ENCODE measurements at regions not wholly inside any gene's neighbourhood (a gene's known extent, or its start where the extent isn't known, plus 50 kb on each side); places are given as distances from the start of the nearest gene placed in this dataset.

GRCh38 chr6:48833916-48834315, 629.1 kb downstream of the MMUT start:
- Mint-ChIP-seq H3K36me3 (ENCODE audit: low read depth) (no peaks in the 10 kb centered on the region), H3K9me3 (no peaks in the 10 kb centered on the region)

GRCh38 chr6:48826901-48827701, 636.0 kb downstream of the MMUT start:
- no peaks in the 10 kb centered on the region for H3K9me3 Mint-ChIP-seq
- H3K4me3 Mint-ChIP-seq, result peak overlapping the region; percentile 88
- H3K27ac Mint-ChIP-seq, result peak overlapping the region; percentile 100
- DNase-seq, result peak; percentile 99
- no peaks in the 10 kb centered on the region; the same call in 1 of the 2 replicates for H3K27me3 Mint-ChIP-seq (ENCODE audit: insufficient read depth)
- peaks cover 43% of the 10 kb centered on the region for H3K4me1 Mint-ChIP-seq (ENCODE audit: low read depth)
- peaks cover 24% of the 10 kb centered on the region for H3K36me3 Mint-ChIP-seq (ENCODE audit: low read depth)
- no peak; the same call in 1 of the 2 replicates for TF ChIP-seq CTCF (IDR thresholded peaks at IDR 0.05)

More at GRCh38 chr6:48833916-48834315, 629.1 kb downstream of the MMUT start:
- H3K27ac Mint-ChIP-seq, result no peak overlapping the region
- no peak for TF ChIP-seq CTCF (IDR thresholded peaks at IDR 0.05)
- H3K27me3 Mint-ChIP-seq (ENCODE audit: insufficient read depth), result no peaks in the 10 kb centered on the region
- peaks cover 23% of the 10 kb centered on the region for H3K4me1 Mint-ChIP-seq (ENCODE audit: low read depth)
- H3K4me3 Mint-ChIP-seq, result no peak overlapping the region
- no peak for DNase-seq

GRCh38 chr6:48826152-48826515, 636.9 kb downstream of the MMUT start:
- Mint-ChIP-seq H3K4me1 (ENCODE audit: low read depth) (peaks cover 43% of the 10 kb centered on the region), H3K36me3 (ENCODE audit: low read depth) (peaks cover 28% of the 10 kb centered on the region), H3K4me3 (peak overlapping the region; percentile 88), H3K9me3 (no peaks in the 10 kb centered on the region), H3K27ac (peak overlapping the region; percentile 100), H3K27me3 (ENCODE audit: insufficient read depth) (no peaks in the 10 kb centered on the region; the same call in 1 of the 2 replicates)
- no peak for TF ChIP-seq CTCF (IDR thresholded peaks at IDR 0.05)
- no peak for DNase-seq

- Mint-ChIP-seq H3K36me3 (ENCODE audit: low read depth) (peaks cover 28% of the 10 kb centered on the region), H3K27me3 (ENCODE audit: insufficient read depth) (no peaks in the 10 kb centered on the region; the same call in 1 of the 2 replicates), H3K4me1 (ENCODE audit: low read depth) (peaks cover 43% of the 10 kb centered on the region), H3K9me3 (no peaks in the 10 kb centered on the region), H3K27ac (peak overlapping the region; percentile 100), H3K4me3 (peak overlapping the region; percentile 88)
- peak; percentile 6 for DNase-seq
- no peak for TF ChIP-seq CTCF (IDR thresholded peaks at IDR 0.05)
These were observed 637.4 kb downstream of the MMUT start for GRCh38 chr6:48825501-48826151.

GRCh38 chr6:48818052-48818412, 645.0 kb downstream of the MMUT start:
- no peak for TF ChIP-seq CTCF (IDR thresholded peaks at IDR 0.05)
- Mint-ChIP-seq H3K27me3 (ENCODE audit: insufficient read depth) (no peaks in the 10 kb centered on the region; the same call in 1 of the 2 replicates), H3K27ac (no peak overlapping the region)

More at GRCh38 chr6:48818052-48818412, 645.0 kb downstream of the MMUT start:
- peaks cover 23% of the 10 kb centered on the region for H3K4me1 Mint-ChIP-seq (ENCODE audit: low read depth)
- H3K4me3 Mint-ChIP-seq, result no peak overlapping the region
- no peak for DNase-seq
- H3K9me3 Mint-ChIP-seq, result no peaks in the 10 kb centered on the region
- peaks cover 10% of the 10 kb centered on the region for H3K36me3 Mint-ChIP-seq (ENCODE audit: low read depth)
